GM18498 (cell line): ENCODE measurements at regions not wholly inside any gene's neighbourhood (a gene's known extent, or its start where the extent isn't known, plus 50 kb on each side); places are given as distances from the start of the nearest gene placed in this dataset.

Source experiments
- ATAC-seq: cut with Tn5 transposase; IDR thresholded peaks from one replicate; pipeline ENCODE4 v1.9.1; 2021; ENCODE audit warnings: mild to moderate bottlenecking, moderate library complexity; ENCODE audit not compliant: unreplicated experiment

DNA sequence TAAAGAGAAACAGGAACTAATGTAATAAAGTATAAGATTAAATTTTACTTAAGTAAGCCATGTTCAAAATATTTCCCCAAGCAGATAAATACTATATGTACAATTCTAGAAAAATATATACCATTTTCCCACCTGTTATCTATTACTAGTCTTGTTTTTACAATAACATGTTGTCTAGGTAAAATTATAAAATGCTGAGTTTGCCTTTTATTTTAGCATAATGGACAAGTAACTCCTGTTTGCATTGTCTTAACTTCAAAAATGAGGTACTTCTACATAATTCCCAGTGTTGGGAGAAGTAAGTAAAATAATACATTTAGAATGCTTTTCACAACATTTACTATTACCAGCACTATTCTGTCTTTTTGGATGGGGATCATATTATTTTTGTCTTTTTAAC is 800.5 kb downstream of the SLITRK6 start:
- no peak for ATAC-seq

DNA sequence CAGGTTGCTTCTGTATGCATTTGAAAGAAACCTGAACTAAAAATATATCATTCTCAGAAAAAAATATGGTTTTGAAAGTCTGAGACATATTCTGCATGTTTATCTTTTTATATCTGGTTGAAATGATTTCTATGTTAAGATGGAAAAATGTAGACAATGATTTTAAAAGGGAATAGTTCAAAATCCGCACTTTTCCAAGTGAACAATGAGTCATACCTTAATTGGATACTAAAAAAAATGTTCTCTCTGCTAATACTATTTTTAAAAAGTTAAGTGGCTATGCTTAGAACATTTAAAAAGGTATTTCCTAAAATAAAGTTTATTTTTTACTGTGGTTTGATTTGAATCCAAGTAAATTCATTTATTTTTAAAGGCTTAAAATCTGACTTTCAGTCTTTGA is 801.4 kb downstream of the SLITRK6 start:
- no peak for ATAC-seq

DNA sequence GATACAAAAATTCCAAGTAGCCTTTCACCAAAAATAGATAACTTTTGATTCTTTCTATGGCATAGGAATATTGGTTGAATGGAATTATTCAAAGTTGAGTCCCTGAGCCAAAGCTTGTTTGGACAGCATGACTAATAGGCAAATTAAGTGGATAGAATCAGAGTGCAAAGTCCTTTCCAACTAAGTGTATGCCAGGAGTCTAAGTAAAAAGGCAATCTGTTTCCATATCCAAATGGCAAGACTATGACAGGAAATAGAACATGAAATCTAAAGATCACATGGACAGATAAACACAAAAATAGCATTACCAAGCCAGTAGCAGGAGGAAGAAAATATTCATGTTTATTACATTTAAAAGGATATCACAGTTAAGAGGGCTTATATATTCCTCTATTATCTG is 804.6 kb downstream of the SLITRK6 start:
- no peak for ATAC-seq

DNA sequence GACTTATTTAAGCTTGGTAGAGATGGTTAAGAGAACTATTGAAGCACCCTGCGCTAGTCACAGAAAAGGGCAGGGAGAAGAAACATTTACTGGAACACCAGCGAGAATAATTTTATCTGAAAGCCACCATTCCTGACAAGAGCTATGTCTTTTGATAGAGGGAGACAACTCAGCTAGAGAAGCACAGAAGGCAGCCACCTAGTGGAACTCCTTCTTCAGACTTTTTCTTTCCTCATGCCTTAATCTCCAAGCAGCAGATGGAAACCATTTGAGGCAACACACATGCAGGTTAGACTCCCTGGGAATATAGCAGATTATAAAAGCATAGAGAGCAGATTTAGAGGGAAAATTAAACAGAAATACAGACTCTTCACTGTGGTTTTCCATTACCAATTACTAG is 813.4 kb downstream of the SLITRK6 start:
- ATAC-seq: no peak

GRCh38 chr13:84983321-84983720 is 815.9 kb downstream of the SLITRK6 start:
- ATAC-seq: no peak

- no peak for ATAC-seq
These were observed 818.6 kb downstream of the SLITRK6 start for GRCh38 chr13:84980571-84980970.

GRCh38 chr13:84978851-84979250 is 820.4 kb downstream of the SLITRK6 start:
- no peak for ATAC-seq

- ATAC-seq: no peak
These were observed 825.6 kb downstream of the SLITRK6 start for GRCh38 chr13:84973661-84974060.

- ATAC-seq: no peak
These were observed 826.3 kb downstream of the SLITRK6 start for GRCh38 chr13:84972907-84973306.

DNA sequence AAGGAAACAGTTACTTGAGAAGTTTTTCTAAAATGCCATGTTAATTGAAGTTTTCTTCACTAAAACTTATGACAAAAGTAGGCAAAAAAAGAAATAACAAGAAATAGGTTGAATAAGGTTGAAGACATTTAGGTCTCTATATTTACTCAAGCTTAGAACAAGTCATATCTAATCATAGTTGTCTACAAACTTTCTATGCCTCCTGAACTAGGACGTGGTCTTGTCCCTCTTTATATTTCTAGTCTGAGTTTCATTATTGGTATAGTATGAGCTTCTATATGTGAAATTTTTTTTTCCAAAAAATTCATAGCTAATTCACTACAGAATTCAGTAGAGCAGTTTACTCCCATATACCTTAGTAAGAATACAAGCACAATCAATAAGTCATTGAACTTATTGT is 836.4 kb downstream of the SLITRK6 start:
- no peak for ATAC-seq

DNA sequence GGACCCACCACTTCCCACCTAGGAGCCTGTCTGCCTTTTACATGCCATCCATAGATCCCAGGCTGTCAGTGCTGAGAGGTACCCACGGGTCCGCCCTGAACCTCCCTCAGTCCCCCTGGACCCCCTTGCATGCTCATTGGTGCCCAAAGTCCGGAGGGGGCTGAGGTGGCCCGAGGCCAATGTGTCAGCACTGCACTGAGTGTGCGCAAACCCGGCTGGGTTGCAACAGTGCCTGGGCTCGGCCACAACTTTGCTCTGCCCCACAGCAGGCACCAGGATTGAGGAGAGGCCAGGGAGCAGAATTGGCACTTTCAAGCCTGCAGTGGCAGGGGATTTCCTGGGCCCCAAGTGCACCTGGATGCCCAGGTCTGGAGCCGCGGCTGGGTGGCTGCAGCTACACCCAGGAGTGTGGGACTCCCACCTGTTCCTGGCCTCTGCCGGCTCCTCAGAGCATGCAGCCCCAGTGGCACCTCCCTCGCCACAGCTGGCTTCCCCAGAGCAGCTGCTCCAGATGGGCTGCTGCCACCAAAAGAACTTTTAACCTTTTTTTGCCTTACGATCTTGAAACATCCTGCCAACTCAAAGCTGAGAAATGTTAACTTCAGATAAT is 837.0 kb downstream of the SLITRK6 start:
- no peak for ATAC-seq

- ATAC-seq: no peak
These were observed 838.2 kb downstream of the SLITRK6 start for GRCh38 chr13:84961023-84961422.

DNA sequence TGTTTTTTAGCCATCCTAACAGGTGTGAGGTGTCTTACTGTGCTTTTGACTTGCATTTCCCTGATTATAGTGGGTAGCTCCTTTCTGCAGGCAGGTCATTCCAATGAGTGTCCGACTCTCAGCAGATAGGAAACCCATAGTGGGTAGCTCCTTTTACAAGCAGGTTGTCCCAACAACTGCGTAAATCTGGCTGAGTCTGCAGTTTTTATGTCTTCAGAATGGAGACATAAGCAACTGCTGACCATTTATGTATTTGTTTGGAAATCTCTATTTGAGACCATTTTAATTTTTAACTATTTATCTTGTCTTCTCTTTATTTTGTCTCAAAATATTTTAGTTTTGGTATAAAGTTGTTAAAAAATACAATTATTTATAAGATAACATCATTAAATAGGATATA is 839.4 kb downstream of the SLITRK6 start:
- ATAC-seq: no peak

DNA sequence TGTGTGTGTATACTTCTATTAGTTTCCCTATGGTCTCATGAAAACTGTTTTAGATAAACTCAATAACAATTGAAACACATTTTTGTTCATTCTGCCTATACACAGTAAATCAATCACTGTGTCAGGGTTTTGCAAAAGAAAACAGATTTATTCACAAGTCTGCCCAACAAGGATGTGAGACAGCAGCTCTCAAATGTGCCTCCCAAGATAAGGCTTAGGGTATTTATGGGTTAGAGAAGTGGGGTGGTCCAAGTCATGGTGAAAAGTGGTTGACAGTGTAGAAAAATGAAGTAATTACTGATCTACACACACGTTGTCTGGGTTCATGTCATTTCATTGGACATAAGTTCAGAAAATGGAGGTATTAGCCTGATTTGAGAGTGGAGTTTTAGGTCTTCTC is 844.6 kb downstream of the SLITRK6 start:
- no peak for ATAC-seq

DNA sequence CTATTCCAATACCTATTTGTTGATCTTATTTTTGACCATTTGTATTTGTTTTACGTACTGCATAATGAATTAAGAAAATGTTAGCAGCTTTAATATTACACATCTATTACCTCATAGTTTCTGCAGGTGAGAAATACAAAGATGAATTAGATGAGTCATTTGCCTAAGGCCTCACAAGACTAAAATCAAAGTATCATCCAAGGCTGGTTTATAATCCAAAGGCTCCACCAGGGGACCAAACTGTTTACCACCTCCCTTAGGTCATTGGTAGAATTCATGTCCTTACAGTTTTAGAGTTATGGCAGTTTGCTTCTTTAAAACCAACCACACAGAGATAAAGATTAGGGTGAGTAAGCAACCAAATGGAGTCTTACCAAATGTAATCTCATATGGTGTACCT is 848.1 kb downstream of the SLITRK6 start:
- no peak for ATAC-seq

- ATAC-seq: no peak
These were observed 853.0 kb downstream of the SLITRK6 start for GRCh38 chr13:84946192-84946591.

DNA sequence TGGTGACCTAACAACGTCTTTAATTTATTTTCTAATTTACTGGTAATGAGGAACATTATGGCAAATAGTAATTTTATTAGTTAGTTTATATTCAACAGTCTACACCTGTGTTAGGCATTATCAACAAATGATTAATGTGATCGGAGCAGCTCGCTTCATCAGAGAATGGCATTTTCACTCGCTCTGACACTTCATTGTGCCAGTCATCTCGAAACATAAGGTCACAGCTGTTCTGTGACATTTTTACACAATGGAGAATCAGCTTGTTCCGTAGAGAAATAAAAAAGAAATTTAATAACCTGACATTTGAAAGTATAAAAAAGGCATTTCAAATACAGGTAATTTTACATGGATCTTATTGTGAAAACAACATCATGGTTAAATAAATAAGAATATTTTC is 858.4 kb downstream of the SLITRK6 start:
- ATAC-seq: no peak

GRCh38 chr13:84940167-84940566 is 859.1 kb downstream of the SLITRK6 start:
- ATAC-seq: no peak

DNA sequence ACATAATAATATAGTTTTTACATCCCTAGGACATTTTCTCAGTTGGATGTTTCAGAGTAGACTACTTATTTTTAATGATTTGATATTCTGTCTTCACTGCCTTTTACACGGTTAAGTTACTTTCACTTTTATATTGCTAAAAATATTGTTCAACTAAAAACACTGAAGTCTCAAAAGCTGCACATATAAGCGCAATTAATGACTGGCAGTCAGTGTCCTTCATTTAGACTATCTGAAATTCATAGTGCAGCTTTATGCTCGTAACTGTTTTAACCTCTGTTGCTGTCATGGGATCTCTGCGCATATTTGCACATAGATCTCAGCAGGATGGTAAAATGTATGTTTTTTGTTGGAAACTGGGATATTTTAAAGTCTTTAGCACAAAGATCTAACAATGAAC is 864.3 kb downstream of the SLITRK6 start:
- ATAC-seq: no peak

DNA sequence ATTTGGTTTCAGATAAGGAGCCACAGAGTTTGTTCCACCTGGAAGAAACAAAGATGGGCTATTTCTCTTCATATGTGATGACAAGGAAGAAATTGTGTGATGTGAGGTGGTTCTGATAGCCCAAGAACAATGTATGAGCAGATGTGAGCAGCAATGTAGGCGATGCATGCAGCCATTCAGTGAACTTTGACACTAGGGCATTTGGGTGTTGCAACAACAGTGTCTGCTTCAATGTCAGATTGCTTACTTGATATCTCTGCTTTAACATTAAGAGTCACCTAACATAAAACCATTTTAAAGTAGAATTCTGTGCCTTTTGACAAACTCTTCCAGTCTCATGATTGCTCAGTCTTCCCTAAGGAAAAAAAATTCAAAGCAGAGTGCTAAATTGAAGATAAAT is 865.4 kb downstream of the SLITRK6 start:
- ATAC-seq: no peak

DNA sequence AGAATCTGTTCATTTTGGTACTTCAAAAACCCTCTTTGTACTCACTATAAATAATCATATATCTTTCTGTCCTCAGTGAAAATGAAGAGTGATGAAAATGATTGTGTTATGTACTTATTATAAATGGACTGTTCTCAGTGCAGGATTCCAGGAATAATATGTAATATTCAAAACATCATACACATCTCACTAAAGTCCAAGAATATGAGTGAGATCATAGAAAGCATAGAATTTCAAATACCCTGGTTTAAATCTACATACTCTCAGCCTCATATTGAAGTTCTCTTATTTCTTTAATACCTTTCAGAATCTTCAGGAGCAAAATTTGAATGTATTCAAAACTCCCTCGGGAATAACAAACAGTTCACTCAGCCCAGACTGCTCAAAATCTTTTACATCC is 868.0 kb downstream of the SLITRK6 start:
- ATAC-seq: no peak

DNA sequence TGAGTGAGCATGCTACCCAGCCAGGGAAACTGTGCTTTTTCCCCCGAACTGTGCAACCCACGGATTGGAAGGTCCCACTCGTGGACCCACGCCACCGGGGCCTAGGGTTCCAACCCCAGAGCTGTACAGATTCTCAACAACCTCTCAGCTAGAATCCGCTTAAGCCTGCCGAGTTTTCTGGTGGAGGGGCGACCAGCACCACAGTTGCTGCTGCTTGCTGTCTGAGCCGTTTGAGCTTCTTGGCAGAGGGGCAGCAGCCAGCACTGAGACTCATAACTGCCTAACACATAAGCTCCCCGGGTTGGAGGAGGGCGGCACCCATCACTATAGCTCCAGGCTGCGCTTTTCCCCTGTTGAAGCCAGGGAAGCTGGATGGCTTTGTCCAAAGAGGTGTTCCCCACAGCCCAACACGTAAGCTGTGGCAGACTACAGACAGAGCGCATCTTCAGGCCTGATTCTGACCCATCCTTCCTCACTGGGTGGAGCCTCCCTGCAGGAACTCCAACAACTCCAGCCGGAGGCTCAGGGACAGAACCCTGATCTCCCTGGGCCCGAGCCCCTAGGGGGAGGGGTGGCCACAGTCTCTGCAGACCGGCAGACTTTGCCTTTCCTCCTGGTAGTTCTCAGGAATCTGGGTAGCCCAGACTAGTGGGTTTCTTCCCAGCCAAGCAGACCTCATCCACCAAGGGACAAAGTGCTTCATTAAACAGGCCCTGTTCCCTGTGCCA is 871.6 kb downstream of the SLITRK6 start:
- no peak for ATAC-seq

GRCh38 chr13:84925443-84925842 is 873.8 kb downstream of the SLITRK6 start:
- ATAC-seq: no peak
